Stimulated activated naive B cell treated with anti-CD40 and anti-IgM and Interleukin-4, amounts not matched to agents 10 μg/mL and 1 μg/mL and 100 μg/mL, for 72 hours (primary cell): ENCODE measurements at regions not wholly inside any gene's neighbourhood (a gene's known extent, or its start where the extent isn't known, plus 50 kb on each side); places are given as distances from the start of the nearest gene placed in this dataset.

Experiments used
- ATAC-seq, 2 donors: fragments of 150-1000 bp; cut with Tn5 transposase; replicated peaks; 2 replicates each; pipeline ENCODE4 v1.10.0; 2021; ENCODE audit warnings: moderate library complexity in 1 of 2
- DNase-seq: peaks from one replicate; pipeline ENCODE4 v3.0.0; 2021
- H3K27ac Mint-ChIP-seq: one replicate; pipeline ENCODE4 v1.8.0; 2022; ENCODE audit warnings: mild to moderate bottlenecking, mixed read lengths
- H3K27me3 Mint-ChIP-seq, 2 donors: one replicate each; pipeline ENCODE4 v1.8.0; 2022; ENCODE audit warnings: mixed read lengths in 2 of 2
- H3K36me3 Mint-ChIP-seq, 2 donors: one replicate each; pipeline ENCODE4 v1.8.0; 2022; ENCODE audit warnings: mixed read lengths in 2 of 2, mild to moderate bottlenecking in 1 of 2
- H3K4me1 Mint-ChIP-seq, 2 donors: one replicate each; pipeline ENCODE4 v1.8.0; 2022; ENCODE audit warnings: mixed read lengths in 2 of 2, mild to moderate bottlenecking in 1 of 2
- H3K4me3 Mint-ChIP-seq, 2 donors: one replicate each; pipeline ENCODE4 v1.8.0; 2022; ENCODE audit warnings: mild to moderate bottlenecking in 2 of 2, mixed read lengths in 2 of 2, moderate library complexity in 1 of 2
- H3K9me3 Mint-ChIP-seq, 2 donors: one replicate each; pipeline ENCODE4 v1.8.0; 2022; ENCODE audit warnings: mixed read lengths in 2 of 2, mild to moderate bottlenecking in 1 of 2

DNA sequence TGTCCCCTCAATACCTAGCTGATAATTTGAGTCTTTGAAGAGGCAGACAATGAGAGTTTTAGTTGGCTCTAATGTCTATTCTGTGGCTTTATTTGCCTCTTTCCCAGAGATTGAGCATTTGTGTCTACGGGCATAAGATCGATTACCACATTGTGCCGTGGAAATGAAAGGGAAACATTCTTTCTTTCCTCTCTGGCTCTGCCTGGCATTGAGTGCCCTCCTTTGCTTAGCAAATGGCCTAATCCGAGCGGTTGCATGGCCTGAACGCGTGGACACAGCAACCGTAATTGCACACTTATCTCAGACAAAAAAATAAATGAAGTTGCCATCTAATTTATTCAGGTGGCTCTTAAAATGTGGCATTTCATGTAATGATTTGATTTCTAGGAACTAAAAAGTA is 247.9 kb downstream of the ADGRL2 start:
- Mint-ChIP-seq H3K9me3 (peaks cover 0 to 2% of the 10 kb centered on the region in 2 donors), H3K36me3 (no peaks in the 10 kb centered on the region), H3K4me1 (no peaks in the 10 kb centered on the region), H3K27ac (no peak overlapping the region), H3K27me3 (no peaks in the 10 kb centered on the region), H3K4me3 (no peak overlapping the region)
- no peak for DNase-seq
- ATAC-seq: no peak

DNA sequence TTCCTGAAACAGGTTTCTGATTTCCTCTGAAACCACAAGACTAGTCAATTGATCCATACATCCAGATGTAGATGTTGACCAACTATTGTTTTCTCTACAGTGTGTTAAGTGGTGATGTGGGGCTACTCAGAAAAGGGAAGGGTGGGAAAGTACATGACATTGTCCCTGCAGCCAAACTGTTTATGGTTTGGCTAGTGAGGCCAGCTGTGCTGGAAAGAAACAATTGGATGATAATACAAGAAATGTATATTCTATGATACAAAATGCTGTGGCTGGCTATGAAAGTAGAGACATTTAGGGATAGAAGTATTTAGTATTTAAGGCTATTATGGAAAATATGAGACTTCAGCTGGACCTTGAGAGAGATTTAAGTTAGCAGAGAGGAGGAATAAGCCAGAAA is 244.5 kb downstream of the ADGRL2 start:
- ATAC-seq (no peak), DNase-seq (no peak)
- H3K27ac Mint-ChIP-seq: no peak overlapping the region
- H3K36me3 Mint-ChIP-seq: no peaks in the 10 kb centered on the region
- peaks cover 0 to 2% of the 10 kb centered on the region in 2 donors for H3K9me3 Mint-ChIP-seq
- H3K4me1 Mint-ChIP-seq: no peaks in the 10 kb centered on the region
- no peaks in the 10 kb centered on the region for H3K27me3 Mint-ChIP-seq
- H3K4me3 Mint-ChIP-seq: no peak overlapping the region

DNA sequence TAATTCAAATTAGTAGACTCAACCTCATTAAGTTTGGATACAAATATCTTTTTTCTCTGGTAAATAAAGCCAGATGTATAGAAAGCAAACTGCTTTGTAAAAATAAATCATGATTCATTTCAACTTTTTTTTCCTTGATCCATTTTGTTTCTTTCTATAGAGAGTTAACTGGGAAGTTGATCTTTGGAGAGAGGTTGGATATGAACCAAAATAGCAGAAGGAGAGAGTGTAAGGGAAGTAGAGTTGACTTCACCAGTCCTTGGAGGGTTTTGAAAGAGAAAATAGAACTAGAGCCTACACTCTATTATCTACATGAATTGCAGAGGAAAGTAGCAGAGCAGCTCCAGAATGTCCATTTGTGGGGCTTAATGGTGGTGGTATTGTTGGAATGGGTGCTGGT is 243.8 kb downstream of the ADGRL2 start:
- Mint-ChIP-seq H3K36me3 (no peaks in the 10 kb centered on the region), H3K27me3 (no peaks in the 10 kb centered on the region), H3K4me3 (no peak overlapping the region), H3K4me1 (no peaks in the 10 kb centered on the region), H3K9me3 (peaks cover 0 to 2% of the 10 kb centered on the region in 2 donors), H3K27ac (no peak overlapping the region)
- DNase-seq (no peak), ATAC-seq (no peak)

DNA sequence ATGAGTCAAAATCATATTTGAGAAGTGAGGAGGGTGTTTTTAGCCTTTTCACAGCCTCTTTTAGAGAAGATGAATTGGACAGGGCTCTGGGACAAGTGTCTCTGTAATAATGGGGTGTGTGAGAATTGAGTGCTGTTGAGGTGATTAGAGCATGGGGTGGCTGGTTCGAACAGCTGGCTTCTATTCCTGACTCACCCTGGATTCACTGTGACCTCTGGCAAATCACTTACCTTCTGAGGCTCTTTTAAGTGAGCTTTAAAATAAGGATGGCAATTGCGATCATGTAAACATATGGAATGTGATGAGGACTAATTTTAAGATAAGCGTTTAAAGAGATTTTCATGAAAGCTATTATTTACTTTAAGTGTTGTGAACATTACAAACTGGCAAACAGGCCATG is 243.4 kb downstream of the ADGRL2 start:
- peaks cover 0 to 2% of the 10 kb centered on the region in 2 donors for H3K9me3 Mint-ChIP-seq
- no peaks in the 10 kb centered on the region for H3K4me1 Mint-ChIP-seq
- H3K4me3 Mint-ChIP-seq: no peak overlapping the region
- H3K27ac Mint-ChIP-seq: no peak overlapping the region
- H3K27me3 Mint-ChIP-seq: no peaks in the 10 kb centered on the region
- ATAC-seq: no peak
- no peak for DNase-seq
- H3K36me3 Mint-ChIP-seq: no peaks in the 10 kb centered on the region

DNA sequence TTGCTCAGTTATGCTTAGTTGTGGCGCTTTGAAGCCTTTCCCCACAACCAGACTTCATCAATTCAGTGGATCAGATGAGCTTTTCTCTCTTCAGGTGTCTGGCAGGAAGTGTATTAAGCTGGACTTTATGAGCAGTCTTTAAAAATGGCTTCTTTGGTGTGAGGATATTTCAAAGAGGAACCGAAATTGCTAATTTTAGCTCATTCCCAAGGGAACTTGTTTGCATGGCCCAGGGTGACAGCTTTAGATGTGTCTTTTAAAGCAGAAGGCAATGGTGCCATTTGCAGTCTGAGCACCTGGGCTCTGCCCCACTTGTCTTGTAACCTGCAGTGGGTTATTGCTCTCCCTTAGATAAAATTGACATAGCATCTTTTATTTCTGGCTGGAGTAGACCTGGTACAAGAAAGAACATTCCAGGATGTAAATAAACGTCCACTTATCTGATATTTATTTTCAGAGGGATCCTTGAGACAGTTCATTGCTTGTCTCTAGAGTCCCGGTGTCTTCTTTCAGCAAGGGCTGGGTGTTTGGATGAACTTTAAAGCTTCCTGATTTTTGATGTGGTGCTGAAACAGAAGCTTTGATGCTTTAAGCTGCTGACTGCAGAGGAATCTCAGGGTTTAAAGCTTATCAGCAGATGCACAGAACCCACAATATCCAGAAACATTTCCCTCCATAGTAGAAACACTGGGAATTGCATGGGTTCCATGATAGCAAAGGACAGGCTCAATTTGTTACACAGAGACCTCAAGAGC is 241.7 kb downstream of the ADGRL2 start:
- DNase-seq (no peak), ATAC-seq (peak; percentile 22 to 27)
- Mint-ChIP-seq H3K27me3 (no peaks in the 10 kb centered on the region), H3K4me3 (no peak overlapping the region), H3K36me3 (no peaks in the 10 kb centered on the region), H3K4me1 (no peaks in the 10 kb centered on the region), H3K9me3 (no peaks in the 10 kb centered on the region), H3K27ac (no peak overlapping the region)
